MCF 10A (cell line): ENCODE measurements at regions not wholly inside any gene's neighbourhood (a gene's known extent, or its start where the extent isn't known, plus 50 kb on each side); places are given as distances from the start of the nearest gene placed in this dataset.

Experiments used
- BruUV-seq: library from RNA; stranded (reverse); fragments of 400-500 nt; replicated peaks from 2 replicates; lab custom pipeline; 2021; lab: Mats Ljungman, UMichigan
- CTCF ChIA-PET: fragments of 300-600 bp; sonication (Branson Sonifier 250); formaldehyde crosslinking; extraction: SDS; loops from one replicate; lab custom pipeline; 2021; ENCODE audit warnings: antibody characterized with exemption, inconsistent platforms; lab: Yijun Ruan, JAX
- POLR2A ChIA-PET: fragments of 300-600, 350-650 bp; sonication (Branson Sonifier 250); formaldehyde crosslinking; extraction: SDS; loops from one replicate; lab custom pipeline; 2020; ENCODE audit warnings: antibody characterized with exemption, inconsistent platforms; lab: Yijun Ruan, JAX
- DNase-seq: peaks from one replicate; pipeline ENCODE4 v3.0.0-alpha.2; 2018; ENCODE audit not compliant: unreplicated experiment
- H3K27ac Mint-ChIP-seq: one replicate; pipeline ENCODE4 v1.8.0; 2022; ENCODE audit warnings: mild to moderate bottlenecking, low read depth, mixed read lengths; ENCODE audit not compliant: unreplicated experiment
- H3K27me3 Mint-ChIP-seq: one replicate; pipeline ENCODE4 v1.8.0; 2022; ENCODE audit warnings: mixed read lengths; ENCODE audit not compliant: insufficient read depth, unreplicated experiment
- H3K36me3 Mint-ChIP-seq: one replicate; pipeline ENCODE4 v1.8.0; 2022; ENCODE audit warnings: mild to moderate bottlenecking, moderate library complexity, mixed read lengths; ENCODE audit not compliant: insufficient read depth, unreplicated experiment
- H3K4me1 Mint-ChIP-seq: one replicate; pipeline ENCODE4 v1.8.0; 2022; ENCODE audit warnings: mixed read lengths; ENCODE audit not compliant: insufficient read depth, unreplicated experiment
- H3K4me3 Mint-ChIP-seq: one replicate; pipeline ENCODE4 v1.8.0; 2022; ENCODE audit warnings: mild to moderate bottlenecking, moderate library complexity, mixed read lengths; ENCODE audit not compliant: unreplicated experiment
- H3K9me3 Mint-ChIP-seq: one replicate; pipeline ENCODE4 v1.8.0; 2022; ENCODE audit warnings: mixed read lengths; ENCODE audit not compliant: unreplicated experiment
- CTCF ChIP-seq: fragments of 200-600 bp; IDR thresholded peaks from one replicate; pipeline ENCODE4 v1.8.0; 2022; ENCODE audit warnings: antibody characterized with exemption, mild to moderate bottlenecking; ENCODE audit not compliant: unreplicated experiment
- intact Hi-C: fragments of 100-400 bp; cut with micrococcal nuclease; formaldehyde crosslinking; loops from 2 replicates; pipeline ENCODE4 v1.14.1; 2022

GRCh38 chr5:174180639-174181038 is 135.1 kb downstream of the NSG2 start:
- H3K27ac Mint-ChIP-seq = no peak overlapping the region
- POLR2A ChIA-PET = no interaction called here
- peaks cover 23% of the 10 kb centered on the region for H3K27me3 Mint-ChIP-seq
- no TSS peak for BruUV-seq
- H3K36me3 Mint-ChIP-seq = no peaks in the 10 kb centered on the region
- H3K9me3 Mint-ChIP-seq = no peaks in the 10 kb centered on the region
- intact Hi-C loops = no loop called here
- H3K4me1 Mint-ChIP-seq = no peaks in the 10 kb centered on the region
- no peak for TF ChIP-seq CTCF
- H3K4me3 Mint-ChIP-seq = no peak overlapping the region
- CTCF ChIA-PET = interaction anchor here (0.5 kb wide), 1 partner anchor 61 kb away, joined by 3 read pairs; no protein-coding TSS in a partner anchor
- DNase-seq = no peak

DNA sequence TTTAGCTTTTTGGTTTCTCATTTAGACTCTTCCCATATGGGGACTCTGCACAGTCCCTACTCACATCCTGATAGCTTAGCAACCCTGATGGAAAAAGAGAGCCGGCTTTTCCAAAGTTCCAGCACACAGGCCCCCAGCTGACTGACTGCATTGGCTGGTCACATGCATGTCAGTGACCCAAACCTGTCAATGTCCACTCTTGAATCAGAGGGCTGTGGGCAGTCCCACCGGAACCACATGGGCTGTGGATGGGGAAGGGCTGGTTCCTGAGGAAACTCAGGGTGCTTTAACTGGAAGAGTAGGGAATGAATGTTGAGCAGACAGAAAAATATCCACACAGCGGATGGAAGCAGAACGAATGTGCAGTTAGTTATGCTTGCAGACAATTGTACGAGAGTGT is 136.6 kb downstream of the NSG2 start:
- intact Hi-C loops = no loop called here
- CTCF ChIA-PET = interaction anchor here (0.7 kb wide), 1 partner anchor 310 kb away, joined by 3 read pairs; no protein-coding TSS in a partner anchor
- POLR2A ChIA-PET = no interaction called here
- no peak overlapping the region for H3K27ac Mint-ChIP-seq
- no peak overlapping the region for H3K4me3 Mint-ChIP-seq
- H3K9me3 Mint-ChIP-seq = no peaks in the 10 kb centered on the region
- H3K27me3 Mint-ChIP-seq = peaks cover 38% of the 10 kb centered on the region
- BruUV-seq = no TSS peak
- H3K36me3 Mint-ChIP-seq = no peaks in the 10 kb centered on the region
- DNase-seq = no peak
- no peak for TF ChIP-seq CTCF
- H3K4me1 Mint-ChIP-seq = no peaks in the 10 kb centered on the region

DNA sequence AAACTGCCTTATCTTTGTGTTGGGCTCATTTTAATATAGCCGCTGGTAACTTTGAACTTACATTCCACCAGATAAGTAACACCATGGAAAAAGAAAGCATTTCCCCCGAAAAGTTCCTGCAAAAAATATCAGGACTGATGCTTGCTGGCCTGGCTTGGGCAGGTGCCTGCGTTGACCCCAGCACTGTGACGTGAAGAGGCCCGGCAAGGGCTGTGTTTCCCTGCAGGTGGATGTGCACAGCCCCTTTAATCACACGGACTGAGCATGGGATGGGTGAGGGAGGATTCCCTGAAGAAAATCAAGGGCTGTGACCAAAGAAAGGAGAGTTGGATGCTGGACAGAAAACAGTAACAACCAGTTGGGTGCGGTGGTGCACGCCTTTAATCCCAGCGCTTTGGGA is 138.2 kb downstream of the NSG2 start:
- Mint-ChIP-seq H3K27me3 (peaks cover 39% of the 10 kb centered on the region), H3K9me3 (no peaks in the 10 kb centered on the region), H3K4me3 (no peak overlapping the region), H3K4me1 (peaks cover 9% of the 10 kb centered on the region), H3K36me3 (no peaks in the 10 kb centered on the region), H3K27ac (no peak overlapping the region)
- no TSS peak for BruUV-seq
- TF ChIP-seq CTCF = no peak
- ChIA-PET POLR2A (no interaction called here), CTCF (no interaction called here)
- DNase-seq = no peak
- intact Hi-C loops = no loop called here

DNA sequence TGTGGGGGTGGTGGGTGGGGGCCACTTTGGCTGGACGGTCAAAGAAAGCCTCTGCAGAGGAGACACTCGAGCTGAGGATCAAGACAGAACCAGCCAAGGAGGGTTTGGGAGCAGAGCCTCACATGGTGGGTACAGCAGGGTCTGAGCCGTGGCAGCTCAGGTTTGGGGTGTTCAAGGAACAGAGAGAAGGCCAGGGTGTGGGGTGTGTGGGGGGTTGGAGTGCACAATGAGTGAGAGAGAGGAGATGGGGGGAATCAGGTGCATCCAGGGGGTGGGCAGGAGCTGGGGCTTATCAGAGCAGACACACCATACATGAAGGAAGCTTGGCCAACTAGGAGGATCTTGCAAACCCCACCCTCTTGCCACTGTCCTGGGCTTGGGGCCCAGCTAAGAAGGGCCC is 140.0 kb downstream of the NSG2 start:
- no TSS peak for BruUV-seq
- no peaks in the 10 kb centered on the region for H3K9me3 Mint-ChIP-seq
- CTCF ChIA-PET = no interaction called here
- no peak for DNase-seq
- TF ChIP-seq CTCF = no peak
- peaks cover 39% of the 10 kb centered on the region for H3K27me3 Mint-ChIP-seq
- intact Hi-C loops = no loop called here
- no peaks in the 10 kb centered on the region for H3K36me3 Mint-ChIP-seq
- peaks cover 10% of the 10 kb centered on the region for H3K4me1 Mint-ChIP-seq
- H3K4me3 Mint-ChIP-seq = no peak overlapping the region
- H3K27ac Mint-ChIP-seq = no peak overlapping the region
- POLR2A ChIA-PET = no interaction called here
